OCI-LY7 (cell line): ENCODE measurements at regions not wholly inside any gene's neighbourhood (a gene's known extent, or its start where the extent isn't known, plus 50 kb on each side); places are given as distances from the start of the nearest gene placed in this dataset.

Source experiments
- CTCF ChIP-seq: fragments of 200-600 bp; sonication (generic); conservative IDR thresholded peaks from 2 replicates; pipeline ENCODE4 v1.5.1; 2014; ENCODE audit warnings: mild to moderate bottlenecking, antibody characterized with exemption, low read length, moderate library complexity, mixed read lengths
- EZH2phosphoT487 ChIP-seq: fragments of 200-600 bp; sonication (generic); IDR thresholded peaks from 2 replicates; pipeline ENCODE4 v1.6.1; 2018; ENCODE audit warnings: low read depth, borderline replicate concordance, mild to moderate bottlenecking, mixed run types, antibody characterized with exemption, low read length, moderate library complexity, mixed read lengths

GRCh38 chr4:127082986-127083385, 549.8 kb upstream of the INTU start:
- TF ChIP-seq CTCF (no peak), EZH2phosphoT487 (no peak)
